ENCODE measurements at regions not wholly inside any gene's neighbourhood (a gene's known extent, or its start where the extent isn't known, plus 50 kb on each side); places are given as distances from the start of the nearest gene placed in this dataset.
"Not testable (repeated sequence)": the region's sequence is repeated elsewhere in the genome, so short reads cannot be mapped to it uniquely, and the experiment has no call there.

DNA sequence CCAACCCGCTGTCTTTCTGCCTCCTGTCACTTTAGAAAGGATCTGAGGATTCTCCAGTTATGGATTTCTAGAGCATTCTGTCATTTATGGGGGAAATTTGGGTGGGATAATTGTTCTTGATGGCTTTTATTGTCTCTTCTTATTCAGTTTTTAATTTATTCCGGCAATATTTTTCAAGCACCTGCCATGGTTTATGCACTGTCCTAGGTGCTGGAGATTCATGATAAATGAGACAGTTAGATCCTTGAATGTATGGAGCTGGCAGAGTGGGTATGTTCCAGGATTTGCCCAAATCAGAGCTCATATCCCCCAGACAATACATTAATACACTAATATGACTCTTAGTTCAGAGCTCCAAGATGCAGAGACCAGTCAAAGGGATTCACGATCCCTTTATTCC, 146.8 kb upstream of the PRKCQ start:
- no peak for DNase-seq (ENCODE audit: low spot score)

DNA sequence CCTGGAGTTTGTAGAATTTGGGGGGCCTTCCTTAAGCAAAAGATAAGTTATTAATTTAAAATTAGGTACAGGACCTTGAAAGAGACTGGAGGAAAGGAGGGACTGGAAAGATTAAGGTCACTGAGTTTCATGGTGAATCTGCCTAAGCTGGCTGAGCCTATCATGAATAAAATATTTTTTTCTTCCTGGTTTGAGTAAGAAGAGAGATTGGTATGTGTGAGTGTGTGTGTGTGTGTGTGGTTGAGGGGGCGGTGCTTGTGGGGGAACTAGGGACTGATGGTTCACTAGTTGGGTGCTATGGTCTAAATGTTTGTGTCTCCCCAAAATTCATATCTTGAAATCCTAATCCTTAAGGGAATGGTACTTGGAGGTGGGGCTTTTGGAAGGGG, 142.5 kb upstream of the PRKCQ start:
- peak; percentile 85 for DNase-seq (ENCODE audit: low spot score)

DNA sequence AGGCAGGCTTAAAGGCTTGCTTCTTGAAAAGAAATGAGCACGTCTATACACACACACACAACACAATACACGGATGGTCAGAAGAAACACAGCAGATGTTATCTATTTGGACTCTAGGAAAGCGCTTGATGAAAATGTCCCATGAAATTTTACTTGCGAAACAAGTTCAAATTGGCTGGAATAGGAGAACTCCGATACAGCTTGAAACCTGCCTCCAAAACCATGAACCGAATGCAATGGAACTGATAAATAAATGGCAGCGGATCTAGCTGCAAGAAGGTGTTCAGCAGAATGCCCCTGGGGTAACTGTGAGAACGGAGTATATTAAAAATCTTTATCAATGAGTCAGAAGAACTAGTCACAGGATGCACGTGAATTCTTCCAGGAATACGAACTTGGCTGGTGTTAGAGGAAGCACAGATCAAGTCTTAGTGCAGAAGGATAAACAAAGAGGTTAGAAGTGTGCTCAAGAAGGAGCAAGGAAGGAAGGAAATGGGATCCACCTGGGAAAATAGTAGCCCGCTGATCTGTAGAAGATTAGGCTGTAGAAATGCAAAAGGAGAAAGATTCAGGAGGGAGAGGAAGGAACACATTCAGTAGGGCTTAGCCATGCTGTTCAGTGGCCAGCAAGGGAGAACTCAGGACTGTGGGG, 142.0 kb upstream of the PRKCQ start:
- DNase-seq (ENCODE audit: low spot score) = peak; percentile 94

DNA sequence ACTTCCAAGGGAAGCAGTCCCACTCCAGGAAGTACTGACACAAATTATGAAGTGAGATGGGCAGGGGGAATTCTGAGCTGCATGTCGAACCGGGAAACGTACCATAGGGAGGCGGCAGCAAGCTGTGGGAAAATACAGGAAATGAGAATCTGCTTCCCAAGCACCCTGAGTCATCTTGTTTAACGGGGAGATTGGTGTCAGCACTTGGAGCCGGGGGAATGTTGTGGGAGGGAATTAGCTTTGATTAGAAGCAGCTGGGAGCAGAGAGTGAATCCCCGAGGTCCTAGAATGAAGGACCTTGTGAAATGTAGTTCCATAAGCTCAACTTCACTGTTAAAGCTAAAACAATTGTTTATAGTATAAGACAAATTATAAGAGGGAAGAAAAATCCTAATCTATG, 141.4 kb upstream of the PRKCQ start:
- DNase-seq (ENCODE audit: low spot score) = peak; percentile 93

DNA sequence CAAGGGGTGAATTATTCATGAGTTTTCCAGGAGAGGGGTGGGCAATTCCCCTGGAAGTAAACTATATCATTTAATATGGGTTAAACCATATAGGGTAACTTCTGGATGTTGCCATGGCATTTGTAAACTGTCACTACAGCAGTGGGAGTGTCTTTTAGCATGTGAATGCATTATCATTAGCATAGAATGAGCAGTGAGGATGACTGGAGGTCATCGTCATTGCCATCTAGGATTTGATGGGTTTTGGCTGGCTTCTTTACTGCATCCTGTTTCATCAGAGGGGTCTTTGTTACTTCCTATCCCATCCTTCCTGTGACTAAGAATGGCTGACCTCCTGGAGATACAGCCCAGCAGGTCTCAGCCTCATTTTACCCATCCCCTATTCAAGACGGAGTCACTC, 139.5 kb upstream of the PRKCQ start:
- no peak for DNase-seq (ENCODE audit: low spot score)

DNA sequence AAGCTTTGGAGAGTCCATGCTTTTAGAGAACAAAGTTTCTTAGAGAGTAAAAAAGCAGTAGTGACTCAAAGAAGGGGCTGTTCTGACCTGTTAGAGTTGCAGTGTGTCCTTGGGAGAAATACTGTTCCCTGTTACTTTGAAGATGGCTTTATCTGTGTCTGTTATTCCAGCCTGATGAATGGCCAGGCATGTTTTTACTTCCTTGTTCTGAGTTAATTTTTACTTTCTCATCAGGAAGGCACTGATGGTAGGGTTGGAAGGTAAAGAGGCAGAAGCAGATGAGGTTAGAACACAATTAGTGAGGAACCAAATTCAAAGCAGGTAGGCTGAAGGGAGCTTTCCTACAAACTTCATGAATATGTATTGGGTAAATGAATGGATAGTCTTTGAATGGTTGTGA, 138.5 kb upstream of the PRKCQ start:
- peak; percentile 42 for DNase-seq (ENCODE audit: low spot score)

DNA sequence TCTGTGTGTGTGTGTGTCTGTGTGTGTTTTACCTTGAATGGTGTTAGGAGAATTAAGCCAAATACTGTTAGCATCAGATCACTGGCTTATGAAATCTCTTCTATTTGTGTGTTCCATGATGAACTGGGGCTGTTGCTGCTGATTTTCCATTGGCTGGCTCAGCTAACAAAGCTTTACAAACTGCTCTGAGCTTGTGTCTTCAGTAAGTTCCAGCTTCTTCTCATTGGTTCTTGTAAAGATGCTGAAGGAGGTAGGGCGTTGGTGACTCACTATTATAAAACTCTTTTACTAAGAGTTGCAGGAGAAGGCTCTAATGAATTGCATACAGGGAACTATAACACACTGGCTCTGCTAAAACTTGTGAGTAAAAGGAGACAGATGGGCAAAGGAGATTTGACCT, 136.4 kb upstream of the PRKCQ start:
- DNase-seq (ENCODE audit: low spot score) = no peak

DNA sequence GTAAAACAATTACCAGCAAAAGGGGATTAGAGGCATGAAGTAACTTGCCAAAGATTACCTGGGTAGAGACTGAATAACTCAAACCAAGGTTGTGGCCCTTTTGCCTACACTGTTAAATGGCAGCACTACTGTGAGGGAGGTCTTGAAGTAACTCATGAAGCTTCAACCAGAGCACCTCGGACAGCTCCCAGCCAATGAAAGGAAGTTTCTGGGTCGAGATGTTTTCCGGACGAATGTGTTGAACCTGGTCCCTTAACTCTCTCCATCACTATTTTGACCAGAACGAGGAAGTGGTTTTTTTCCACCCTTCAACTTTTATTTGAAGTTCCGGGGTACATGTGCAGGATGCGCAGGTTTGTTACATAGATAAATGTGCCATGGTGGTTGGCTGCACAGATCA, 133.6 kb upstream of the PRKCQ start:
- DNase-seq (ENCODE audit: low spot score) = no peak

DNA sequence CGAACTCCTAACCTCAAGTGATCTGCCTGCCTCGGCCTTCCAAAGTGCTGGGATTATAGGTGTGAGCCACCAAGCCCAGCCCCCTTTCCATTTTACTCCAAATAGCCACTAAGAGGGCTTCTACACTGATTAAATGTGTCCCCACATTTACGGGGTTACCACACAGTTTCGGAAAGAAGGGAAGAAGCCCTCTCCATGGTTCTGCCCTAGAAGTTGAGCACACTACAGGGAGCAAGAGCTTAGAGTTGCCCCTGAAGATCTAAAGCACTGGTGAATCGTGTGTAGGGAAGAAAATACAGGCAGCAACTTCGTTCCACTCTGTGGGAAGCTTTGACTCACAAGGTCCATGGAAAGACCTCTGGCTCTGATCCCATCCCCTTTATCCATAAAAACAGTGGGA, 133.0 kb upstream of the PRKCQ start:
- DNase-seq (ENCODE audit: low spot score) = no peak

DNA sequence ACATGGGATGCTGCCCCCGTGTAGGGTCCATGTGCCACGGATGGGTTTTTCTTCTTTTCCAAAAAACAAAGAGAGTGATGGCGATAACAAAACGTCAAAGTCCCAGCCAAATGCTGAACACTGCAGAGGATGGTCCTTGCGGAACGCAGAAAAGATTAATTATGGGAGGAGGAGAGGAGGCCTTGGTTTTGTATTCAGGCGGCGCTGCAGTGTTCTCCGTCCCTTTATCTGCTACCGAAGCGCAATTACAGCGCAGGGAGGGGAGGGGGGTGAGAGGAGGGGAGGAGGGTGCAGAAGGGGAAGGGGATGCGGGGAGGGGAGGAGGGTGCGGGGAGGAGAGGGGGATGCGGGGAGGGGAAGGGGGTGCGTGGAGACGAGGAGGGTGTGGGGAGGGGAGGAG, 131.8 kb upstream of the PRKCQ start:
- no peak for DNase-seq (ENCODE audit: low spot score)

DNA sequence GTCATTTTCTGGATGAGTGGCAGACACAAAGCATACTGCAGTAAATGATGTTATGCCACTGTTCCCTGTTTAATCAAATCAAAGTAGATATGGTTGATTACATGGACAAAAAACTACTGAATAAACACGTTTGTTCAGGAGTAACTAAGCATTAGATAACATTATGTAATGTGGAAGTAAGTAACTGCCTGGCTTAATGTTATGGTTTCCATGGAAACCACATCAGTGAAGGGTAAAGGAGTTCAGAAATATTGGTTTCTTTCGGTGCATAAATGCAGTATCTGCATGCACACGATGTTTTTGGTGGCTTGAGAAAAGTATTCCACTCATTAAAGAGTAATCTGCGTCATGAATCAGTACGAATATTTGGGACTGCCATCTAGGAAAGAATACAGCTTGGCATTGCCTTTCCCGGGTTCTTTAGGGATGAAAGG, 131.3 kb upstream of the PRKCQ start:
- DNase-seq (ENCODE audit: low spot score) = no peak

DNA sequence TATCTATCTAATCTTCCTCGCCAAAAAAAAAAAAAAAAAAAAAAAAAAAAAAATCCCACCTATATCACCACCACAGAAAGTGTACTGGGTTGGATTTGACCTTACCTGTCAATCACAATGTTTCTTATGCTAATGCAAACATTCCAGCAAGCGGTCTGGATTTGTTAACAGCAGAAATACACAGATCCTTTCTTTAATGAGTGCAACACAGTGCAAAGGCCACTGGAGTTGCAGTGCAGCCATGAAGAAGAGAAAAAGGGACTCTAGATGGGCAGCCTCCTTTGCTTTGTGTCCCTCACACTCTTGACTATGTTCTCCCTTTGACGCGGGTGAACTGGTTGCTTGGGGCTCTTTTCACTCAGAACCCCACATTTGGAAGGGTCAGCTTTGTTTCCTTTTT, 127.3 kb upstream of the PRKCQ start:
- DNase-seq (ENCODE audit: low spot score) = no peak

DNA sequence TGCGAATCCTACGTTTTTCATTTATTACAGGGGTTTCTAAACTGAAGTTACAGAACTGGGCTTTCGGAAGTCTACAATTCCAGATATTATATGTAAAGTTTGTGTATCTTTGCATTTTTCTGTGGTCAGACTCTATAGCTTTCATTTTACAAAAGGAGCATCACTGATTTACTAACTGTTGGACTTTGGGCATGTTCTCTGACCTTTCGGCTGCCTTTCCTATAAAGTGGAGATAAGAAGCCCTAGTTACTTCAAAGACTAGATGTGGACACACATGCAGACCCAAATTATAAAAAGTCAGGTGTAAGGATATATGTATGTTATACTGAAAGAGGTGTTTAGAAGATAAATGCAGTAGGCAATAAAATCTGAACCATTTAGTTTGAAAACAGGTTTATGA, 126.6 kb upstream of the PRKCQ start:
- DNase-seq (ENCODE audit: low spot score) = no peak

DNA sequence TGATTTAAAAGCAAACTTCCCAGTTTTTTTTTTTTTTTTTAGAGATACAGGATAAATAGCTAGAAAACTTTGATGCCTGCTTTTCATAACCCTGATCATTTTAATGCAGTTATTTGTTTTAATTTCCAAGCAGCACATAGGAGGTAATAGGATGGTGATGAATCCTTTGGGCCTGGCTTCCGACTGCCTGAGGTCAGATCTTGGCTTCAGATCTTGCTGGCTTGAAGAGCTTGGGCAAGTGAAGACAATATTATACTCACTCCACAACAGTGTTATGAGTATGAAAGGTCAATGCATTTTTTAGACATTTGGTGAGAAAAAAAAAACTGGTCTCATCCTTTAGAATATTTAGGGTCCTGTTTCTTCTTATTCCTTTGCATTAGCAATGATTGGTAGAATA, 124.8 kb upstream of the PRKCQ start:
- DNase-seq (ENCODE audit: low spot score) = no peak

DNA sequence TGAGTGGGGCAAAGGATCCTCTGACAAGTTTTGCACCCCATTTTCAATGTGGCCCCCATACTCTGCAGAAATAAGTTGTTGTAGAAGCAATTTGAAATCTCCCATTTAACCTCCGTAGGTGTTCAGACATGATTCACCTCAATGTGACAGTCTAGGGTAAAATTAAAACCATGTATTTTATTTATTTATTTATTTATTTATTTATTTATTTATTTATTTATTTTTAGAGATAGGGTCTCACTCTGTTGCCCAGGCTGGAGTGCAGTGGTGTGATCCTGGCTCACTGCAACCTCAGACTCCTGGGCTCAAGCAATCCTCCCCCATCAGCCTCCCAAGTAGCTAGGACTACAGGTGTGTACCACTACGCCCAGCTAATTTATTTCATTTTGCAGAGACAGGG, 122.8 kb upstream of the PRKCQ start:
- not testable (repeated sequence) for DNase-seq (ENCODE audit: low spot score)

DNA sequence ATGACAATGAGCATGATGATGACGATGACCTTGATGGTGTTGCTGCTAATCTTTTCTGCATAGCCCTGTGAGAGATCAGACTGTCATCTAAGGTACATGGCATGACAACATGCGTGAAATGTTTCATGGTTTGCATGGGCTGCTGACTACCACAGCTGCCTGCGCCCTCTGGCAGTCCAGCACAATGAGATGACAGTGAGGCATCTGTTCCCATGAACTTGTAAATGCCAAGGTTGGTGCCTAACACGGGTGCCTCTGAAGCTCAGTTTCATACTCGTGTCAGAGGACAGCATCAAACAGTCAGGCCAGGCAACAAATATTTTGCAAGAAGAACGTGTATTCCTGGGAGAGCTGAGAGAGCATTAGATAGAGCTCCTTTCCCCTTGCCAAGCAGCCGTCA, 122.0 kb upstream of the PRKCQ start:
- DNase-seq (ENCODE audit: low spot score) = no peak

DNA sequence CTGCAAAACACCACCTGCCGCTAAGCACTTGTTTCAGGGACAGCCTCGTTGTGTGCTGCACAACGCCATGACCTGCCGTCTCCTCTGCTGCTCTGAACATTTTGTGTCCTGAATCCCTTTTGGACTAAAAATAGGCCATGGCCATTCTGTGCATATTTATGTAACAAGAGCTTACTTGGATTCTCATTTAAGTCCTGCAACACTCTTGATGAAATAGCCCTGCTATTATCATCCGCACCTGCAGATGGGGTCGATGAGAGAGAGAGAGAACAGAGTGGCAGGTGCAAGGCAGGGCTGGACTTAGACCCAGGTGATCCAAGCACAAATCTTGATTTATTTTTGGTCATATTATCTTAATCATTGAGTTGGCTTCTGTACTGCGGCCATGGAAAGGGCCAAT, 121.2 kb upstream of the PRKCQ start:
- DNase-seq (ENCODE audit: low spot score) = peak; percentile 26

DNA sequence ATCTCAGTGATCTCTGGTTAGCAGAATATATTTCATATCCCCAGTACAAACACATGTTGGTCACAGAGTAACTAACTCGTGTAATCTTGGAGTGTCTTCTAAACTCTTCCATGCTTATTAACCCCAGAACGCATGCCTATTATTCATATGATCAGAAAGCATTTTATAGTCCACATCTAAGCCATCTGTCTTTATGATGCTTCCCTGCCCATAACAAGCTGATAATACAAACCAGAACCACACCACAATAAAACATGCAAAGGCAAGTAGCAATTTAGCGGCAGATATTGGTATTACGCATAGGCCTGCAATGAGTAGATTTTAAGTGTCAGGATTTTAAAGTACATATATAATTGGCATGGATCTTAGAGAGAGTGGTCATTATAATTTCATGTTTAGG, 120.0 kb upstream of the PRKCQ start:
- no peak for DNase-seq (ENCODE audit: low spot score)

DNA sequence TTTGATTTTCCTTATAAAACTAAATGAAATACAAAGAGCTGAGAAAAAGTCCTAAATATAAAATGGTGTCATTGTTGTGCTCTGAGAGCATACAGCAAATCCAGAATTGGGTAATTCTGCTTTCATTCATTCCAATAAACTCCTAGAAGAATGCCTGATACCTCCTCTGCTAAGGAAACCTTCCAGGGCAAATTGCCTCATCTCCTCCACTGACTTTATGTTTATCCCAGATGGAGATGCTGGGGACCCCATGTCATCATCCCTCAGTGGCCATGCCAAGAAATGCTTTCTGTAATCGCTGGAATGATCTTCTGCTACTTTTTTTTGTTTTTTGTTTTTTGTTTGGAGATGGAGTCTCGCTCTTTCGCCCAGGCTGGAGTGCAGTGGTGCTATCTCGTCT, 119.3 kb upstream of the PRKCQ start:
- DNase-seq (ENCODE audit: low spot score) = no peak

DNA sequence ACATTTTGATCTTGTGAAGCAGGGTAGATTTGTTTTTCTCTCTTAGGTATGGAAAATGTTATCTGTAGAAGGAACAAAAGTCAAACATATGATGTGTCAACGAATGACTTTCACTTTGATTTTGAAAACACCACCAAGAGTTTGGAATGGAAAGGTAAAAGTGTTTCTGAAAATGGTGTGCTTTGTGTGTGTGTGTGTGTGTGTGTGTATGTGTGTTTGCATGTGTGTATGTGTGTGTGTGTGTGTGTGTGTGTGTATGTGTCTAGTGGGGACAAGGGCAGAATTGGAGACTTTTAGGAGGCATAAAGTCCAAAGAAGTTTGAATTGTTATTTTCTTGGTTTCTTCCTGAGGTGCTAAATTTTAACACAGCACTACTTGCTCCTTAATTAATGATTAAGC, 115.4 kb upstream of the PRKCQ start:
- DNase-seq (ENCODE audit: low spot score) = no peak

DNA sequence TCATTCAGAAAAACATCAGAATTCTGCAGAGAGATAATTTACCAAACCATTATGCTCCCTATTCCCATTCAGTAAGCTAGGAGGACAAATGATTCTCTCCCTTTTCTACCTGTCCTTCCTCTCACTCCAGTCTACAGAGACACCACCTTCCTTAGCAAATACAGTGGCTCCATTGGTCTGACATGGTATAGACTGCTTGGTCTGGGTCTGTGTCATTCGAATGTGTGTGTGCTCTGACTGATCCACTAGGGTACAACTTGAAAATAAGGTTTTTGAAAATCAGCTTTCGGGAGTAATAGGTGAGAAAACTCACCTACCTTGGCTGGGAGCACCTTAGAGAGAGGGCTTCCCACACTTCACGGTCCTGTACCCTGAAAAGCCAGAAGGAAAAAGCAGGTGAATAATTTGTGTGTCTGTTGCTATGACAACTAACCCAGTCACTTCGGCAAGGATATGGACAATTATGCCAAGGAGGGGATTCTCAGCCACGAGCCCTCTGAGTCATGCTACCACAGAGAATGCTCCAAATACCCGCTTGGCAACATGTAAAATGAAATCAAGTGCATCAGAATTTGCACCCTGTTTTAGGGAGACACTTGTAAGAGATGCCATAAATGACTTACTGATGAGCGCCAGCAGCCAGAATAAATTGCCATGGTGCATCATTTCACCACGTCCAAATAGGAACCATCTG, 114.5 kb upstream of the PRKCQ start:
- DNase-seq (ENCODE audit: low spot score) = peak; percentile 88

DNA sequence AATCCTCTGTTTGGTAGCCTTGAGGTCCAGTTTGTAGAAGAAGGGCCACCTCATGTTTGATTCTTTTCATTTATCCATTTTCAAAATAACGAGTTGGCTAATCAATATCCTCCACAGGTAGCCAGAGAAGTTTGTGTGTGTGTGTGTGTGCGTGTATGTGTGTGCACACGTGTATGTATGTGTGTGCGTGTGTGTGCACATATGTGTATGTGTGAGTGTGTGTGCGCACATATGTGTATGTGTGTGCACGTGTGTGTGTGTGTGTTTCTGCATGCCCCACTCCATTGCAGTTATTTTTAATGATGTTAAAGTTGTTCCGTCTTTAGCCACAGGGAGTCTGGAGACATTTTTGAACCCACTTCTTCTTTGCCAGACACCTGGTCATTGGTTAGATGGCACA, 112.8 kb upstream of the PRKCQ start:
- no peak for DNase-seq (ENCODE audit: low spot score)

DNA sequence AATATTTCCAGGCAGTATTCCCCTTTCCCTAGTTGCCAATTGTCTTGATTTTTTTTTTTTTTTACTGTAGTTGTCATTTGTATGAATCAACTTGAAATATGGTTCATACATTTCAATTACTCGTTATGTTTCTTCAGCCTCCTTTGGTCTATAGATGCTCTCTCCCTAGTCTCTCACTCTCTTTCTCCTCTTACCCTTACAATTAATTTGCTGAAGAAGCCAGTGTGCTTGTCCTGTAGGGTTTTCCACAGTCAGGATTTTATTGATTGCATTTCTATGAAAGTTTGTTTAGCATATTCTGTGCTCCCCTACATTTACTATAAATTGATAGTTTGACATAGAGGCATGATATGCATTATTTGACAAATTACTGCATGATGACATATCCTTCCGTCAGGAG, 112.0 kb upstream of the PRKCQ start:
- DNase-seq (ENCODE audit: low spot score) = no peak

DNA sequence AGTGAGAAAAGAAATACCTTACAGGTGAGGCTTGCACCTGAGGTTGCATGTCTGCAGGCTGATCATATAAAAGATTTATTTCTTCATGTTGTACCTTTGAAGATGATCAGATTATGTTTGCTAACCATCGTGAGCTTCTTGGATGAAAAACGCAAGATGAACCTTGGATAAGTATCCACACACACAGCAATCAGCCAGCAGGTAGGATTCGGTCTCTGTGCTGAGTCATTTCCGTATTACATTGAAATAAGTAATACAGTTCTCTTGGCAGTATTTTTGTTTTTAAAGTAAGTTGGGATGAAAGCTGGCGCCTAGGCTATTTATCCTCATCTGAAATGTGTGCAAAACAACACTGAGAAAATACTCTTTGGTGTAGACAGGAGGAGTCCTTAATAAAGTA, 109.0 kb upstream of the PRKCQ start:
- DNase-seq (ENCODE audit: low spot score) = peak; percentile 14
